HCT116 (cell line): ENCODE measurements at regions not wholly inside any gene's neighbourhood (a gene's known extent, or its start where the extent isn't known, plus 50 kb on each side); places are given as distances from the start of the nearest gene placed in this dataset.

ENCODE experiments used
- CTCF ChIP-seq, 3 experiments: fragments of 200-600 bp in 1 of 3; sonication (generic) in 1 of 3; IDR thresholded peaks in 2 of 3; conservative IDR thresholded peaks in 1 of 3; 2 replicates each; pipeline ENCODE4 v1.5.1; 2012 to 2017; ENCODE audit warnings: low read depth in 2 of 3, low read length in 2 of 3, antibody characterized with exemption in 1 of 3, borderline replicate concordance in 1 of 3, control low read depth in 1 of 3, mild to moderate bottlenecking in 1 of 3, mixed read lengths in 1 of 3, mixed run types in 1 of 3, moderate library complexity in 1 of 3; ENCODE audit not compliant: insufficient read depth in 1 of 3
- EZH2phosphoT487 ChIP-seq: fragments of 200-600 bp; IDR thresholded peaks from 2 replicates; pipeline ENCODE4 v1.6.1; 2018; ENCODE audit warnings: antibody characterized with exemption, borderline replicate concordance

- TF ChIP-seq CTCF (IDR thresholded peaks at IDR 0.05 in 2 of 3, conservative IDR thresholded peaks at IDR 0.05 in 1 of 3; ENCODE audit: borderline replicate concordance in 1 of 3, insufficient read depth in 1 of 3, low read depth in 2 of 3, low read length in 2 of 3) (no peak), EZH2phosphoT487 (no peak)
These were observed 381.2 kb upstream of the ATP11B start for GRCh38 chr3:182412066-182412465.
